Suprapubic skin (tissue), 3 donors: ENCODE measurements at regions not wholly inside any gene's neighbourhood (a gene's known extent, or its start where the extent isn't known, plus 50 kb on each side); places are given as distances from the start of the nearest gene placed in this dataset.

ENCODE experiments used
- CTCF ChIP-seq, 2 donors: fragments of 200-600 bp in 1 of 2; fragments of 450-650 bp in 1 of 2; sonication (generic) in 1 of 2; IDR thresholded peaks; one replicate each; pipeline ENCODE4 v1.5.1; 2016 to 2019; ENCODE audit warnings: antibody characterized with exemption in 2 of 2, mild to moderate bottlenecking in 1 of 2, moderate library complexity in 1 of 2
- POLR2A ChIP-seq, 2 donors: fragments of 450-650 bp; IDR thresholded peaks; one replicate each; pipeline ENCODE4 v1.6.1; 2017; ENCODE audit warnings: antibody characterized with exemption in 2 of 2, mild to moderate bottlenecking in 2 of 2, moderate library complexity in 2 of 2

GRCh38 chr2:107462181-107462580 is 364.5 kb upstream of the RGPD4 start:
- no peak for TF ChIP-seq CTCF (IDR thresholded peaks at IDR 0.05)
- TF ChIP-seq POLR2A (IDR thresholded peaks at IDR 0.05): no peak
